H7 (cell line): ENCODE measurements at regions not wholly inside any gene's neighbourhood (a gene's known extent, or its start where the extent isn't known, plus 50 kb on each side); places are given as distances from the start of the nearest gene placed in this dataset.

ENCODE experiments used
- DNase-seq: peaks from one replicate; pipeline ENCODE4 v3.0.0; 2012
- H3K27me3 ChIP-seq: 2 replicates; pipeline ENCODE4 v1.6.0; 2011; ENCODE audit warnings: mild to moderate bottlenecking, low read length; ENCODE audit not compliant: control insufficient read depth, insufficient read depth
- H3K36me3 ChIP-seq: replicated peaks from 2 replicates; pipeline ENCODE4 v1.5.1; 2011; ENCODE audit warnings: low read length; ENCODE audit not compliant: control insufficient read depth, insufficient read depth
- H3K4me3 ChIP-seq: 2 replicates; pipeline ENCODE4 v1.5.1; 2011; ENCODE audit warnings: low read depth, mild to moderate bottlenecking, control low read depth, low read length, moderate library complexity; ENCODE audit not compliant: insufficient read depth

DNA sequence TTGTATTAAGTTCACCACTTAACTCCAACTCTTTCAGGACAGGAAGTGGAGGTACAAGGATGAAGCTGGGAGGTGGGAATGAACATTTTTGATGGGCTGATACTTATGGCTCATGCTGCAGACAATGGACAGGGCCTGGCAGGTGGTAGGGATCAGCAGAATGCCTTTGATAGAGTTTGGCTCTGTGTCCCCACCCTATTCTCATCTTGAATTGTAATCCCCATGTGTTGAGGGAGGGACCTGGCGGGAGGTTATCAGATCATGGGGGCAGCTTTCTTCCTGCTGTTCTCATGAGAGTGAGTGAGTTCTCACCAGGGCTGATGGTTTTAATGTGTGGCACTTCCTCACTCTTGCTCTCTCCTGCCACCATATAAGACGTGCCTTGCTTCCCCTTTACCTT, 87.3 kb upstream of the PRLR start:
- no peaks in the 10 kb centered on the region for H3K27me3 ChIP-seq
- DNase-seq = no peak
- no peaks in the 10 kb centered on the region for H3K36me3 ChIP-seq
- no peak overlapping the region for H3K4me3 ChIP-seq

DNA sequence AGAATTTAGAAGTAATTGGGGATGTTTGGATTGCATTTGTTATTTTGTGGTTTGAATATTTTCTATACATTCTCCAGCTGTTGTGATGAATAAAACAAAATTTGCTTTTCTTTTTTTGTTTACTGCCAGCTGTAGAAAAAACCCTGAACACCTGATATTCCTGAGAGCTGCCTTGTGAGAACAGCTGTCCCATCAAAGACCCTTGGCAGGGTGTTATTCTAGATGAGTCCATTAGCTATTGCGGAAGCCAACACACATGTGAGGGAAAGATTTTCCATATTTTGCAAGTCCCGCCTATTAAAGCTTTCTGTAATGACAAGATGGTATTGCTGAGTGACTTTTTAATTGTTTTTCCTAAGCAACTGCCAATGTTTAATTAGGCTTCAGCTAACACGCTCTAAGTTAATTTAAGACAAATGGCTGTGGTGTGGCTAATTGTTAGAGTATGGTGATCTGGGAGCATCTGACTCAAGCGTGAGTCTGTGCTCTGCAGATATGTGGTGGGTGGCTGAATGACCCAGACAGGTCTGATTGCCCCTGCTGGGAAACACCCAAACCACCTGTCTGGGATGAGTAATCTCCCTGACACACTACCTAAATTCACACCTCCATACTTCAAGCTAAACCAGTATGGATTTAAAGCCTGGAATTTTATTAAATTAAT, 86.5 kb upstream of the PRLR start:
- no peaks in the 10 kb centered on the region for H3K36me3 ChIP-seq
- H3K27me3 ChIP-seq = no peaks in the 10 kb centered on the region
- no peak overlapping the region for H3K4me3 ChIP-seq
- no peak for DNase-seq

GRCh38 chr5:35313291-35313690, 83.0 kb upstream of the PRLR start:
- no peaks in the 10 kb centered on the region for H3K36me3 ChIP-seq
- DNase-seq = no peak
- no peaks in the 10 kb centered on the region for H3K27me3 ChIP-seq
- H3K4me3 ChIP-seq = no peak overlapping the region

DNA sequence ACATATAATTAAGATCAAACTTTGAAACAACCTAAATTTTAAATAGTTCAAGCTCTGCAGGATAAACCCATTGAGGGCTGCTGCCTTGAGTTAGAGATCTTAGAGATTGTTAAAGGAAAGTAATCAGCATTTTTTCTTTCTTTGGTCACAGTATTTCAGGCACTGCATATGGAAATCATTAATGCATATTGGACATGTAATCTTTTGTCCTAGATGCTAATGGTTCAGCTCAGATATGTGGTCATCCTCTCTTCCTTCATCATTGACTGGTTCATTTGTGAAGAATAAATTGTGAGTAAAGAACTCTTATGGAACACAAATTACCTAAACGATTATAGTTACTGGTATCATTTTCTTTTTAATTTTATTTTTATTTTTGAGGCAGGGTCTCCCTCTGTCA, 82.0 kb upstream of the PRLR start:
- Histone ChIP-seq H3K27me3 (no peaks in the 10 kb centered on the region), H3K4me3 (no peak overlapping the region), H3K36me3 (no peaks in the 10 kb centered on the region)
- no peak for DNase-seq

- DNase-seq = no peak
- no peak overlapping the region for H3K4me3 ChIP-seq
- H3K27me3 ChIP-seq = no peaks in the 10 kb centered on the region
- no peaks in the 10 kb centered on the region for H3K36me3 ChIP-seq
Observed at GRCh38 chr5:35309365-35310130, 79.3 kb upstream of the PRLR start.

DNA sequence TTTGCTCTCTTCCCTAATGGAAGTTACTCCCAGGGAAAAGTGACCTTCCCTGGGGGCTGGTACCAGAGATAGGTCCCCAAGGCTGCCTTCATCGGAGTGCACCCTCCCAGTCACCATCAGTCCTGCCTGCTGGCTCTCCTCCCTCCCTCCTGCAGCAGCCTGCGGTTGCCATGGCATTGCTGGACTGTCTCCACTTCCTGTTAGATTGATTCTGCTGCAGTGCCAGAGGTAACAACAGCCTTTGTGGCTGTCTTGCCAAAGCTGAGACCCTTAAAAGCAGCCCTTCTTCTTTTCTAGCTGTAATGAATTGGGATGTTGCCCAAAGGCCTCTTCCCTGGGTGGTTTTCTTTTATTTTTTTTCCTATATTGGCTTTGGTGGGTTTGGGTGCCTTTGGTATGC, 78.1 kb upstream of the PRLR start:
- no peak overlapping the region for H3K4me3 ChIP-seq
- DNase-seq = no peak
- H3K36me3 ChIP-seq = no peaks in the 10 kb centered on the region
- no peaks in the 10 kb centered on the region for H3K27me3 ChIP-seq

DNA sequence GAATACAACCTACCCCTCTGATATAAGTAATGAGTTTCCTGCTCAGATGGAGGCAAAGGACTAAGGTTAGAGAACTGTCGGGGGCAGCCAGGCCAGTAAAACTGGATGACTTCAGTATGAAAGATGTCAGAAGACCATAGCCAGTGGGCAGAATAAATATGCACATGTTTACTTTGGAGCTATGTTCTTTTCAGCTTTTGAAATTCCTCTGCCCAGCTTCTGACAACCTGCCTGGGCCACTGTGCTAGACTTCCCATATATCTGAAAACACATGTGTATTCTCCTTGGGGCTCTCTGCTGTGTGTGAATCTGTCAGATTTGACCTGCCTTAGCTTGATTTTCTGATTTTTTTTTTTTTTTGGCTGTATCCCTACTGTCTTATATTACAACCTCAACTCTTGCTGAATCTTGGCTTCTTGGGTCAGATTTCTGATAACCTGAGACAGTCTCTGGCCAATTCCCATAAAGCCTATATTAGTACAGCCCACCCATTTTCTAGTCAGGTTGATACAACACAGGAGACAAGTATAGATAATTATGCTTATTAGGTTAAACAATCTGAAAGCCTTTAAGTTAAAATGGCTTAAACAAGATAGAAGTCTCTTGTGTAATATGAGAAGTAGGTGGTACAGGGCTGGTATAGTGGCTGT, 76.6 kb upstream of the PRLR start:
- Histone ChIP-seq H3K4me3 (no peak overlapping the region), H3K36me3 (no peaks in the 10 kb centered on the region), H3K27me3 (no peaks in the 10 kb centered on the region)
- no peak for DNase-seq

DNA sequence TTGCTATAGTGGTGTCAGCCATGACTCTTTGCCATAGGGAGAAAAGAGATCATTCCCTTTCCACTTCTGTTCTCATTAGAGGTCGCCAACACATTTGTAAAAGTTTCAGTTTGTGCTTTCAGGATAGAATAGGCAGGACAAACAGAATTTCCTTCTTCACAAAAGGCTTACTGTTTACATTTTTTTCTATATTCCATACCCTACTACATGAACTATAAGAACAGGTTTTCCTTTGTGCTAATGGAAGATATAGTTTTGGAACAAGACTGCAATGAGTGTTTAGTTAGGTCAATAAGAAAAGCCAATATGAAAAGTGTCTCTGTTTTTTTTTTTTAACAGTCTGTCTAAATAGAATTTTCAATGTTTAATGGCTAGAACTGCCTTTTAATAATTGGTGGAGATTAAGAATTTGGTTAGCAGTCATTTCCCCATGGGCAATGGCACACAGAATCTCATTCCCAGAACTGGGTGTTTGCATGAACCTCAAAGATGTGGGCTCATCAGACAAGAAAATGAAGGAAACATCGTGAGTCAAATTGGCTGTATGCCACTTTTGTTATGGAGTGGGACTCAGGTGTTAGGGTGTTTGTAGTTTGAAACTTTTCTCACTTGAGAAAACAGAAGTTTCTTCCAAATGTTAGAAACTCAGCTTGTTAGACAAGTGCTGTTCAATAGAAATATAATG, 75.2 kb upstream of the PRLR start:
- Histone ChIP-seq H3K4me3 (no peak overlapping the region), H3K27me3 (no peaks in the 10 kb centered on the region), H3K36me3 (no peaks in the 10 kb centered on the region)
- no peak for DNase-seq

- no peak for DNase-seq
- Histone ChIP-seq H3K27me3 (no peaks in the 10 kb centered on the region), H3K36me3 (no peaks in the 10 kb centered on the region), H3K4me3 (no peak overlapping the region)
Observed at GRCh38 chr5:35304291-35304690, 74.0 kb upstream of the PRLR start.

- DNase-seq = no peak
- Histone ChIP-seq H3K4me3 (no peak overlapping the region), H3K27me3 (no peaks in the 10 kb centered on the region), H3K36me3 (no peaks in the 10 kb centered on the region)
Observed at GRCh38 chr5:35303152-35303551, 72.9 kb upstream of the PRLR start.

DNA sequence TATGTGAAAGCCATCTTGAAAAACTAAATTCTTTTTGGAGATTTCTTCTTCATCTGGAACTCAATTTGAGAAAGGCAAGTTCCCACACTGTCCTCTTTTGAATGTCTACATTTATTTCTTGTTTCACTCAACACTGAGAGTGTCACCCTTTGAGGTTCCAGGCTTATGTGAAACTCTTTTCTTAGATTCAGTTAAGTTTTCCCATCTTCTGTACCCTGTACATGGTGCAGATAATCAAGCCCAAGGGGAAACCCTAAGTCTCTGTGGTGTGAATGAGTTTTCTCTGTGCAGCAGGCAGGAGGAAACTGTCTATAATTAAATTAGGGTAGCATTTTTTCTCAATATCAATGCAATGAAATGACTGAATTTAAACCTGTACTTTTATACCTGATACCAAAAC, 72.3 kb upstream of the PRLR start:
- no peaks in the 10 kb centered on the region for H3K27me3 ChIP-seq
- DNase-seq = no peak
- no peaks in the 10 kb centered on the region for H3K36me3 ChIP-seq
- H3K4me3 ChIP-seq = no peak overlapping the region

DNA sequence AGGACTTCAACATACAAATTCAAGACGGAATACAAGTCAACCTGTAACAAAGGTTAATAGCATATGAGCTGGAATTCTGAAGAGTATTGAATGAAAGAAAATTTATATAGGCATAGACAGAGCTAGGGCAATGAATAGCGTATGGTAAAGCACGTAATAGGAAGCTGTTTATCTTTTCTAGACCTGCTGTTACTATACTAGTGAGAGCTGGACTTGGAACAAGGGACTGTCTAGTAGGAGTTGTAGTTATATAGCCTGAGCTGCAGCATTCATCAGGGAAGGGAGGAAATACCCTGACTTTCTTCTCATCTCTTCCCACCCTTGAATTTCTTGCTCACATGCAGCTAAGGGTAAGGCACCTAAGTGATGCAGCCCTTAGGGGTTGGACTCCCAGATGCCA, 67.5 kb upstream of the PRLR start:
- no peaks in the 10 kb centered on the region for H3K36me3 ChIP-seq
- H3K4me3 ChIP-seq = no peak overlapping the region
- no peak for DNase-seq
- no peaks in the 10 kb centered on the region for H3K27me3 ChIP-seq

- DNase-seq = no peak
- Histone ChIP-seq H3K27me3 (no peaks in the 10 kb centered on the region), H3K36me3 (no peaks in the 10 kb centered on the region), H3K4me3 (no peak overlapping the region)
Observed at GRCh38 chr5:35294976-35295375, 64.7 kb upstream of the PRLR start.

DNA sequence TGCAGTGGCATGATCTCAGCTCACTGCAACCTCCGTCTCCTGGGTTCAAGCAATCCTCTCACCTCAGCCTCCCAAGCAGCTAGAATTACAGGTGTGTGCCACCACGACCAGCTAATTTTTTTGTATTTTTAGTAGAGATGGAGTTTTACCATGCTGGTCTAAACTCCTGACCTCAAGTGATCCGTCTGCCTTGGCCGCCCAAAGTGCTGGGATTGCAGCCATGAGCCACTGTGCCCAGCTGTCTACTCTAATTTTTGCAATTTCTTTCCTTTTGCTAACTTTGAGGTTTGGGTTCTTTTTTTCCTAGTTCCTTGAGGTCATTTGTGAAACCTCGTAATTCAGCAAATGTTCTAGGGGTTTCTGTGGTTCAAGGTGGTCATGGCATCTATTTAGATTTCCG, 63.7 kb upstream of the PRLR start:
- H3K27me3 ChIP-seq = no peaks in the 10 kb centered on the region
- DNase-seq = no peak
- H3K4me3 ChIP-seq = no peak overlapping the region
- H3K36me3 ChIP-seq = no peaks in the 10 kb centered on the region

GRCh38 chr5:35285435-35285834, 55.1 kb upstream of the PRLR start:
- no peaks in the 10 kb centered on the region for H3K36me3 ChIP-seq
- DNase-seq = no peak

More at GRCh38 chr5:35285435-35285834, 55.1 kb upstream of the PRLR start:
- H3K27me3 ChIP-seq = no peaks in the 10 kb centered on the region
- no peak overlapping the region for H3K4me3 ChIP-seq
